ENCODE measurements at regions not wholly inside any gene's neighbourhood (a gene's known extent, or its start where the extent isn't known, plus 50 kb on each side); places are given as distances from the start of the nearest gene placed in this dataset.
"Not testable (repeated sequence)": the region's sequence is repeated elsewhere in the genome, so short reads cannot be mapped to it uniquely, and the experiment has no call there.

- no peak for DNase-seq
These were observed 827.7 kb downstream of the TMTC2 start for GRCh38 chr12:83514372-83514771.

DNA sequence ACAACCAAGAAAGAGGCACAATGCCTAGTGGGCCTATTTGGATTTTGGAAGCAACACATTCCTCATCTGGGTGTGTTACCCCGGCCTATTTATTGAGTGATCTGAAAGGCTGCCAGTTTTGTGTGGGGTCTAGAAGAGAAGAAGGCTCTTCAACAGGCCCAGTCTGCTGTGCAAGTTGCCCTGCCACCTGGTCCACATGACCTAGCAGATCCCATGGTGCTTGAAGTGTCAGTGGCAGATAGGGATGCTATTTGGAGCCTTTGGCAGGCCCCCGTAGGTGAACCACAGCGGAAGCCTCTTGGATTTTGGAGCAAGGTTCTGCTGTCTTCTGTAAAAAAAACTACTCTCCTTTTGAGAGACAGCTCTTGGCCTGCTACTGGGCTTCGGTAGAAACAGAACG lies 820.1 kb downstream of the TMTC2 start:
- no peak for DNase-seq

DNA sequence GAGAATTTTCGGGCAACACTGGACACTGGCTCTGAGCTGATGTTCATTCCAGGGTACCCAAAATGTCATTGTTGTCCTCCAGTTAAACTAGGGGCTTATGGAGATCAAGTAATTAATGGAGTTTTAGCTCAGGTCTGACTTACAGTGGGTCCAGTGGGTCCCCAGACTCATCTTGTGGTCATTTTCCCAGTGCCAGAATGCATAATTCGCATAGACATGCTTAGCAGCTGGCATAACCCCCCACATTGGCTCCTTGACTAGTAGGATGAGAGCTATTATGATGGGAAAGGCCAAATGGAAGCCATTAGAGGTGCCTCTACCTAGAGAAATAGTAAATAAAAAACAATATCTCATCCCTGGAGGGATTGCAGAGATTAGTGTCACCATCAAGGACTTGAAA lies 818.9 kb downstream of the TMTC2 start:
- DNase-seq, result no peak

GRCh38 chr12:83499894-83500293 lies 813.2 kb downstream of the TMTC2 start:
- DNase-seq, result not testable (repeated sequence)

DNA sequence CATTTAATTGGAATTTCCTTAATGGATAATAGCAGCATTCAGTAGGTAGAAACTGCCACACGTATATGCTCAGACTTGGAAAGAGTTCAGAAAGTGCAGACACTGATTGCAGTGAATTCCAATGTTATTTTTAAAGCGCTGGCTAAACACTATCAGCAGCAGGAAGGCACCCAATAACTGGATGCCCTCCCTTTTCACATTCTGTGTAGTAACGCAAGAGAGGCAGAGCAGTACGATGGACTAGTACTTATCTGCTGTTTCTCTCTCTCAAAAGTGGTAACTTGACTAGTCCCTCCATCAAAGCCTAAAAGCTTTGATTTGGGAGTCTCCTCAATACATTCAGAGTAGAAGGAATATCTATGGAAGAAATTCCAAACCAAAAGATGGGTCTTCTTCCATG lies 791.0 kb downstream of the TMTC2 start:
- no peak for DNase-seq

GRCh38 chr12:83476695-83477690 lies 790.3 kb downstream of the TMTC2 start:
- no peak for DNase-seq

GRCh38 chr12:83476006-83476405 lies 789.3 kb downstream of the TMTC2 start:
- DNase-seq, result no peak

- DNase-seq, result no peak
These were observed 787.7 kb downstream of the TMTC2 start for GRCh38 chr12:83474369-83474768.

DNA sequence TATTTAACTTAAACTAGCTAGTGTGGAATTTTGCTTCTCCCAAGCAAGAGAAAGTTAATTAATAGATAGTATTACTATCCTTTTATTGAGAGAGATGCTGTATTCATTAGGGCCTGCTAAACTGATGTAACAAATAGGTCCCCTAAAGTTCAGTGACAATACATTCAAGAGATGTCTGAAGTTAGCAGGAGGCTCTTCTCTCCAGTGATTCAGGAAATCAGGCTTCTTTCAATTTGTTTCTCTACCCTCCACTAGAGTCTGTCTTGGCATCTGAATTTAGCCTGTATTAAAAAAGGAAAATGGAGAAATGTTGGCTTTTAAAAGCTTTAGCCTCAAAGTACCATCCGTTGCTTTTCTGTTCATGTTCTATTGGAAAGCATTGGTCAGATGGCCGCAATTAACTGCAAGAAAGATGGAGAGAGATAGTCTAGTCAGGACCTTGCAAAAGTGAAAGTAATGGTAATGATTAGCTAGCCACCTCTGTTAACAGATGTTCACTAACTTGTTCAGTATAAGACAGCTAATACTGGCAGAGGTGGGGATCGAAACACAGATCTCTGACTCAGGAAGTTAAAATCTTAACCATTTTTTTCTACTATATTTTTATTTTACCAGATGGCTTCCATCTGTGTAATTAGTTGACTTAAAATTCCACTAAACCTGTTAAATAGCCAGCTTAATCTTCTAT lies 786.8 kb downstream of the TMTC2 start:
- no peak for DNase-seq

GRCh38 chr12:83472772-83473171 lies 786.1 kb downstream of the TMTC2 start:
- no peak for DNase-seq

GRCh38 chr12:83472350-83472749 lies 785.6 kb downstream of the TMTC2 start:
- no peak for DNase-seq

- DNase-seq, result no peak
These were observed 784.6 kb downstream of the TMTC2 start for GRCh38 chr12:83471341-83471740.

DNA sequence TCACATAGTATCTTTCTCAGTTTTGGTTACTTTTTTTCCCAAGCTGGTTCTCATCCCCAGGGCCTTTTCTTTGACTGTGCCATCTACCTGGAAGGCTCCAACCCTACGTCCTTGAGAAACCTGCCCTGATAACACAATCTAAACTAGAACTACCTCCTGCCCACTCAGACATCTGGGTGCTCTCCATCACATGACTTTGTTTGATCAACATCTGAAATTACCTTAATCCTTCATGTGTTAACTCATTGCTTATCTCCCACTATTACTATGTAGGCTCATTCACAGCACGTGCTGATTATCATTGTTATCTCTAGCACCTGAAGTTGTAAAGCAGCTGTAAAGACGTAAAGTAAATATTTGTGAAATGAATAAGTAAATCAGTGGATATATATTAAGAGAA lies 784.0 kb downstream of the TMTC2 start:
- DNase-seq, result no peak

GRCh38 chr12:83468988-83469908 lies 782.5 kb downstream of the TMTC2 start:
- no peak for DNase-seq

- DNase-seq, result no peak
These were observed 778.9 kb downstream of the TMTC2 start for GRCh38 chr12:83465632-83466031.

GRCh38 chr12:83462419-83462818 lies 775.7 kb downstream of the TMTC2 start:
- no peak for DNase-seq

- no peak for DNase-seq
These were observed 774.7 kb downstream of the TMTC2 start for GRCh38 chr12:83461336-83461935.

- DNase-seq, result no peak
These were observed 764.5 kb downstream of the TMTC2 start for GRCh38 chr12:83451189-83451588.

GRCh38 chr12:83434600-83434999 lies 747.9 kb downstream of the TMTC2 start:
- no peak for DNase-seq

DNA sequence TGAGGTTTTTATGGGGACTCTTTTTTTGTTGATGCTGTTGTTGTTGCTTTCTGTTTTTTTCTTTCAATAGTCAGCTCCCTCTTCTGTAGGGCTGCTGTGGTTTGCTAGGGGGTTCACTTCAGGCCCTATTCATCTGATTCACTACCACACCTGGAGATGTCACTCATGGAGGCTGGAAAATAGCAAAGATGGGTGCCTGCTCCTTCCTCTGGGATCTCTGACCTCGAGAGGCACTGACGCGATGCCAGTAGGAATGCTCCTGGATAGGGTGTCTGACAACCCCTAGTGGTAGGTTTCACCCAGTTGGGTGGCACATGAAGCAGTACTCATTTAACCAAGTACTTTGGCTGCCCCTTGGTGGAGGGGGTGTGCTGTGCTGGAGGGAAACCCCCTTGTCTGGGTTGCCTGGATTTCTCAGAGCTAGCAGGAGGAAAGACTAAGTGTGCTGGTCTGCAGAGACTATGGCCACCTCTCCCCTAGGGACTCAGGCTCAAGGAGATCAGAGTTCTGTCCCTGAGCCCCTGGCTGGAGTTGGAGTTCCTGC lies 745.5 kb downstream of the TMTC2 start:
- no peak for DNase-seq

GRCh38 chr12:83427586-83428136 lies 741.0 kb downstream of the TMTC2 start:
- not testable (repeated sequence) for DNase-seq

GRCh38 chr12:83414981-83415380 lies 728.3 kb downstream of the TMTC2 start:
- DNase-seq, result no peak
